ENCODE measurements at regions not wholly inside any gene's neighbourhood (a gene's known extent, or its start where the extent isn't known, plus 50 kb on each side); places are given as distances from the start of the nearest gene placed in this dataset.

- DNase-seq (ENCODE audit: low spot score) = no peak
Measured at GRCh38 chr3:80215191-80215590, 447.4 kb upstream of the ROBO1 start.

- DNase-seq (ENCODE audit: low spot score) = no peak
Measured at GRCh38 chr3:80213086-80213485, 445.3 kb upstream of the ROBO1 start.

GRCh38 chr3:80192936-80193335 is 425.1 kb upstream of the ROBO1 start:
- no peak for DNase-seq (ENCODE audit: low spot score)

- no peak for DNase-seq (ENCODE audit: low spot score)
Measured at GRCh38 chr3:80190051-80190450, 422.3 kb upstream of the ROBO1 start.

- no peak for DNase-seq (ENCODE audit: low spot score)
Measured at GRCh38 chr3:80187981-80188380, 420.2 kb upstream of the ROBO1 start.

GRCh38 chr3:80159990-80160506 is 392.2 kb upstream of the ROBO1 start:
- DNase-seq (ENCODE audit: low spot score) = no peak

- no peak for DNase-seq (ENCODE audit: low spot score)
Measured at GRCh38 chr3:80158332-80158731, 390.5 kb upstream of the ROBO1 start.

- no peak for DNase-seq (ENCODE audit: low spot score)
Measured at GRCh38 chr3:80157546-80157945, 389.7 kb upstream of the ROBO1 start.

- DNase-seq (ENCODE audit: low spot score) = no peak
Measured at GRCh38 chr3:80152692-80153091, 384.9 kb upstream of the ROBO1 start.

- DNase-seq (ENCODE audit: low spot score) = no peak
Measured at GRCh38 chr3:80142714-80143113, 374.9 kb upstream of the ROBO1 start.

- no peak for DNase-seq (ENCODE audit: low spot score)
Measured at GRCh38 chr3:80141557-80141956, 373.8 kb upstream of the ROBO1 start.

- DNase-seq (ENCODE audit: low spot score) = no peak
Measured at GRCh38 chr3:80116281-80116680, 348.5 kb upstream of the ROBO1 start.

GRCh38 chr3:80114694-80115093 is 346.9 kb upstream of the ROBO1 start:
- DNase-seq (ENCODE audit: low spot score) = no peak

GRCh38 chr3:80113331-80113730 is 345.5 kb upstream of the ROBO1 start:
- DNase-seq (ENCODE audit: low spot score) = no peak

GRCh38 chr3:80099559-80100066 is 331.8 kb upstream of the ROBO1 start:
- no peak for DNase-seq (ENCODE audit: low spot score)

- no peak for DNase-seq (ENCODE audit: low spot score)
Measured at GRCh38 chr3:80097674-80098073, 329.9 kb upstream of the ROBO1 start.

GRCh38 chr3:80096909-80097308 is 329.1 kb upstream of the ROBO1 start:
- no peak for DNase-seq (ENCODE audit: low spot score)

- no peak for DNase-seq (ENCODE audit: low spot score)
Measured at GRCh38 chr3:80094589-80094988, 326.8 kb upstream of the ROBO1 start.

GRCh38 chr3:80087767-80088166 is 320.0 kb upstream of the ROBO1 start:
- DNase-seq (ENCODE audit: low spot score) = no peak

GRCh38 chr3:80086426-80086825 is 318.6 kb upstream of the ROBO1 start:
- DNase-seq (ENCODE audit: low spot score) = no peak

GRCh38 chr3:80079886-80080285 is 312.1 kb upstream of the ROBO1 start:
- DNase-seq (ENCODE audit: low spot score) = no peak

- DNase-seq (ENCODE audit: low spot score) = no peak
Measured at GRCh38 chr3:80068459-80068858, 300.7 kb upstream of the ROBO1 start.

- no peak for DNase-seq (ENCODE audit: low spot score)
Measured at GRCh38 chr3:80063535-80063934, 295.7 kb upstream of the ROBO1 start.

- DNase-seq (ENCODE audit: low spot score) = no peak
Measured at GRCh38 chr3:80060664-80061063, 292.9 kb upstream of the ROBO1 start.

- DNase-seq (ENCODE audit: low spot score) = no peak
Measured at GRCh38 chr3:80055306-80055705, 287.5 kb upstream of the ROBO1 start.
